HCT116 (cell line): ENCODE measurements at regions not wholly inside any gene's neighbourhood (a gene's known extent, or its start where the extent isn't known, plus 50 kb on each side); places are given as distances from the start of the nearest gene placed in this dataset.

ENCODE experiments used
- ATAC-seq: fragments of 200-7000 bp; cut with Tn5 transposase; 2 replicates; pipeline ENCODE4 v1.9.1; 2020; ENCODE audit warnings: mild to moderate bottlenecking, moderate library complexity
- BruUV-seq: library from RNA; stranded (reverse); fragments of 400-500 nt; replicated peaks from 2 replicates; lab custom pipeline; 2021; lab: Mats Ljungman, UMichigan
- CTCF ChIA-PET: fragments of 300-600 bp; sonication (Branson Sonifier 250); formaldehyde crosslinking; loops from one replicate; lab custom pipeline; 2021; ENCODE audit warnings: antibody characterized with exemption; lab: Charles Lee
- POLR2A ChIA-PET: fragments of 300-600, 350-600 bp; sonication (Branson Sonifier 250); formaldehyde crosslinking; loops from one replicate; lab custom pipeline; 2021; ENCODE audit warnings: antibody characterized with exemption; lab: Charles Lee
- RAD21 ChIA-PET, 2 experiments: fragments of 300-600 bp; sonication (Branson Sonifier 250); formaldehyde crosslinking; loops; one replicate each; lab custom pipeline; 2023; ENCODE audit warnings: low total read pairs in 2 of 2; ENCODE audit not compliant: uncharacterized antibody in 2 of 2, unreplicated experiment in 2 of 2, low non-redundant PET in 1 of 2; lab: Charles Lee
- DNase-seq: peaks from one replicate; pipeline ENCODE4 v3.0.0-alpha.2; 2010; ENCODE audit warnings: low read depth, low spot score
- H2AFZ ChIP-seq: fragments of 200-600 bp; shearing (Covaris generic), sonication (generic); 2 replicates; pipeline ENCODE4 v1.6.1; 2017; ENCODE audit warnings: low read depth, mixed run types, mixed read lengths, antibody characterized with exemption, low read length; ENCODE audit not compliant: poor library complexity, severe bottlenecking
- H3K27ac ChIP-seq: 2 replicates; pipeline ENCODE4 v1.5.1; 2012; ENCODE audit warnings: low read depth, low read length
- H3K27me3 ChIP-seq: fragments of 200-600 bp; sonication (generic); 2 replicates; pipeline ENCODE4 v1.6.1; 2016; ENCODE audit warnings: mixed run types, low read length, mixed read lengths; ENCODE audit not compliant: insufficient read depth
- H3K36me3 ChIP-seq, 2 experiments: fragments of 200-500 bp in 1 of 2; fragments of 200-600 bp in 1 of 2; sonication (Bioruptor generic) in 1 of 2; sonication (generic) in 1 of 2; 2 replicates each; pipeline versions ENCODE4 v1.5.1 to v1.6.1; 2014 to 2016; ENCODE audit warnings: low read length in 2 of 2, inconsistent platforms in 1 of 2, mixed read lengths in 1 of 2, mixed run types in 1 of 2; ENCODE audit not compliant: insufficient read depth in 2 of 2, control insufficient read depth in 1 of 2
- H3K4me1 ChIP-seq, 2 experiments: fragments of 200-600 bp in 1 of 2; sonication (generic) in 1 of 2; 2 replicates each; pipeline versions ENCODE4 v1.5.1 to v1.6.1; 2012 to 2017; ENCODE audit warnings: low read length in 2 of 2, inconsistent platforms in 1 of 2, mild to moderate bottlenecking in 1 of 2, mixed read lengths in 1 of 2, mixed run types in 1 of 2, moderate library complexity in 1 of 2; ENCODE audit not compliant: insufficient read depth in 2 of 2, control insufficient read depth in 1 of 2
- H3K4me2 ChIP-seq: fragments of 200-600 bp; sonication (generic); 2 replicates; pipeline ENCODE4 v1.6.1; 2017; ENCODE audit warnings: mixed run types, low read length, mixed read lengths
- H3K4me3 ChIP-seq, 2 experiments: fragments of 200-600 bp in 1 of 2; sonication (generic) in 1 of 2; replicated peaks in 1 of 2; 2 replicates each; pipeline ENCODE4 v1.5.1; 2011 to 2016; ENCODE audit warnings: low read length in 2 of 2, control low read depth in 1 of 2, low read depth in 1 of 2, mild to moderate bottlenecking in 1 of 2, mixed read lengths in 1 of 2, mixed run types in 1 of 2
- H3K79me2 ChIP-seq: fragments of 200-600 bp; sonication (generic); 2 replicates; pipeline ENCODE4 v1.6.1; 2017; ENCODE audit warnings: mild to moderate bottlenecking, mixed run types, low read length, moderate library complexity, mixed read lengths; ENCODE audit not compliant: insufficient read depth
- H3K9ac ChIP-seq: fragments of 200-600 bp; sonication (generic); 2 replicates; pipeline ENCODE4 v1.6.1; 2016; ENCODE audit warnings: low read length, mixed read lengths
- H3K9me2 ChIP-seq: fragments of 200-600 bp; sonication (generic), shearing (Covaris generic); 2 replicates; pipeline ENCODE4 v1.6.1; 2017; ENCODE audit warnings: mixed run types, mild to moderate bottlenecking, moderate library complexity; ENCODE audit not compliant: insufficient read depth
- H3K9me3 ChIP-seq, 2 experiments: fragments of 200-500 bp in 1 of 2; fragments of 200-600 bp in 1 of 2; sonication (Bioruptor generic) in 1 of 2; sonication (generic) in 1 of 2; 2 replicates each; pipeline ENCODE4 v1.6.1; 2014 to 2017; ENCODE audit warnings: low read length in 2 of 2, mixed read lengths in 2 of 2, inconsistent platforms in 1 of 2, low read depth in 1 of 2, mild to moderate bottlenecking in 1 of 2, mixed run types in 1 of 2, moderate library complexity in 1 of 2; ENCODE audit not compliant: control insufficient read depth in 1 of 2, insufficient read depth in 1 of 2
- H4K20me1 ChIP-seq: fragments of 200-600 bp; sonication (generic), shearing (Covaris generic); 2 replicates; pipeline ENCODE4 v1.6.1; 2017; ENCODE audit warnings: mixed run types, mild to moderate bottlenecking, moderate library complexity; ENCODE audit not compliant: insufficient read depth
- FOSL1 ChIP-seq: IDR thresholded peaks from 2 replicates; pipeline ENCODE4 v1.6.1; 2012; ENCODE audit warnings: low read depth
- JUND ChIP-seq: IDR thresholded peaks from 2 replicates; pipeline ENCODE4 v1.6.1; 2012
- POLR2AphosphoS5 ChIP-seq: IDR thresholded peaks from 2 replicates; pipeline ENCODE4 v1.6.1; 2011; ENCODE audit warnings: mild to moderate bottlenecking, low read depth, low read length, moderate library complexity
- SP1 ChIP-seq: IDR thresholded peaks from 2 replicates; pipeline ENCODE4 v1.6.1; 2012; ENCODE audit warnings: low read depth
- TCF7L2 ChIP-seq: IDR thresholded peaks from 2 replicates; pipeline ENCODE4 v1.7.0; 2011; ENCODE audit warnings: borderline replicate concordance, inconsistent platforms; ENCODE audit not compliant: insufficient read depth, insufficient read length; ENCODE audit errors: extremely low read depth
- intact Hi-C: fragments of 100-400 bp; cut with micrococcal nuclease; formaldehyde crosslinking; loops from 2 replicates; pipeline ENCODE4 v1.10.0; 2022

- no TSS peak for BruUV-seq
- H3K9me2 ChIP-seq, result no peaks in the 10 kb centered on the region
- no peak overlapping the region for H2AFZ ChIP-seq
- H3K4me3 ChIP-seq, result no peak overlapping the region
- no peak overlapping the region for H3K4me2 ChIP-seq
- ChIA-PET CTCF (no interaction called here), POLR2A (no interaction called here), RAD21 (no interaction called here)
- no peak overlapping the region for H3K9ac ChIP-seq
- intact Hi-C loops, result no loop called here
- no peak for DNase-seq
- H3K9me3 ChIP-seq, result no peaks in the 10 kb centered on the region
- H3K27ac ChIP-seq, result no peak overlapping the region
- no peak for ATAC-seq
- TF ChIP-seq TCF7L2, result no peak
- no peak for TF ChIP-seq FOSL1
- TF ChIP-seq POLR2AphosphoS5, result no peak
- TF ChIP-seq JUND, result no peak
- H3K36me3 ChIP-seq, result no peaks in the 10 kb centered on the region
- peaks cover 8% of the 10 kb centered on the region; the same call in 1 of the 2 replicates for H3K27me3 ChIP-seq
- H4K20me1 ChIP-seq, result no peaks in the 10 kb centered on the region
- H3K79me2 ChIP-seq, result no peaks in the 10 kb centered on the region
- no peaks in the 10 kb centered on the region for H3K4me1 ChIP-seq
Measured at GRCh38 chr1:4153571-4153970, 253.5 kb upstream of the C1orf174 start.

- ChIA-PET CTCF (no interaction called here), POLR2A (no interaction called here), RAD21 (no interaction called here)
- no peaks in the 10 kb centered on the region for H3K9me2 ChIP-seq
- no peak overlapping the region for H3K4me2 ChIP-seq
- no peak for TF ChIP-seq SP1
- H3K27ac ChIP-seq, result no peak overlapping the region
- no TSS peak for BruUV-seq
- ATAC-seq (no peak), DNase-seq (no peak)
- no peak overlapping the region for H2AFZ ChIP-seq
- no peaks in the 10 kb centered on the region for H4K20me1 ChIP-seq
- no peaks in the 10 kb centered on the region for H3K36me3 ChIP-seq
- no peaks in the 10 kb centered on the region for H3K9me3 ChIP-seq
- peaks cover 9% of the 10 kb centered on the region; the same call in 1 of the 2 replicates for H3K27me3 ChIP-seq
- H3K4me1 ChIP-seq, result no peaks in the 10 kb centered on the region
- no peak overlapping the region for H3K9ac ChIP-seq
- no peak overlapping the region for H3K4me3 ChIP-seq
- no peaks in the 10 kb centered on the region for H3K79me2 ChIP-seq
- intact Hi-C loops, result no loop called here
Measured at GRCh38 chr1:4156241-4156973, 256.3 kb upstream of the C1orf174 start.
